ENCODE measurements at regions not wholly inside any gene's neighbourhood (a gene's known extent, or its start where the extent isn't known, plus 50 kb on each side); places are given as distances from the start of the nearest gene placed in this dataset.

DNA sequence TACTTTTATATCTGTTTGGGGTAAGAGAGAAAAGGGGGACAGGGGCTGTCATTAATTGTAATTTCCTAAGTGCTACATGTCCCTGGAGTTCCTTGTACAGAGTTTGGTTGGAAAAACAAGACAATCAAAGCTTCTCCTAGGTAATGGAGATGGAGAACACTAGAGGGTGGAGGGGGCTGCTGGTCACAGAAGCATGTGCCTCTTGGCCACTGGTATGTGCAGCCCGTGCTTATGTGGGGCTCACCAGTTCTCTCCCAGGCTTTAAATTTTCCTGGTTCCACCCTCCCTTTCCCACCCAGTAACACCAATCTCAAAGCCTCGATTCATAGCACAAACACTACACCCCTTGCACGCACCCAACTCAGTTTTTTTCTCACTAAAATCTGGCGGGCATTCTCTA is 165.6 kb downstream of the SAMD5 start:
- Mint-ChIP-seq H3K9me3 (peaks cover 7% of the 10 kb centered on the region), H3K4me1 (ENCODE audit: low read depth) (no peaks in the 10 kb centered on the region), H3K27me3 (no peaks in the 10 kb centered on the region), H3K36me3 (ENCODE audit: low read depth) (no peaks in the 10 kb centered on the region), H3K4me3 (no peak overlapping the region), H3K27ac (no peak overlapping the region)
- Histone ChIP-seq H3K4me1 (ENCODE audit: insufficient read depth, low read length) (no peaks in the 10 kb centered on the region), H3K27ac (ENCODE audit: low read depth in 1 of 2, low read length in 2 of 2) (no peak overlapping the region), H3K27me3 (ENCODE audit: control insufficient read depth in 1 of 2, insufficient read depth in 2 of 2, low read length in 2 of 2) (no peaks in the 10 kb centered on the region), H3K4me3 (ENCODE audit: low read length) (no peak overlapping the region), H3K9me3 (ENCODE audit: control insufficient read depth in 1 of 2, insufficient read depth in 1 of 2, low read length in 2 of 2) (peaks cover 0 to 4% of the 10 kb centered on the region in 2 experiments), H3K36me3 (ENCODE audit: insufficient read depth, low read length) (no peaks in the 10 kb centered on the region)
- intact Hi-C loops (cut with DNase I, micrococcal nuclease) = no loop called here
- POLR2A ChIA-PET = no interaction called here
- no peak for ATAC-seq (ENCODE audit: poor library complexity)
- CTCF ChIA-PET = no interaction called here
- TF ChIP-seq, protein P1, sequence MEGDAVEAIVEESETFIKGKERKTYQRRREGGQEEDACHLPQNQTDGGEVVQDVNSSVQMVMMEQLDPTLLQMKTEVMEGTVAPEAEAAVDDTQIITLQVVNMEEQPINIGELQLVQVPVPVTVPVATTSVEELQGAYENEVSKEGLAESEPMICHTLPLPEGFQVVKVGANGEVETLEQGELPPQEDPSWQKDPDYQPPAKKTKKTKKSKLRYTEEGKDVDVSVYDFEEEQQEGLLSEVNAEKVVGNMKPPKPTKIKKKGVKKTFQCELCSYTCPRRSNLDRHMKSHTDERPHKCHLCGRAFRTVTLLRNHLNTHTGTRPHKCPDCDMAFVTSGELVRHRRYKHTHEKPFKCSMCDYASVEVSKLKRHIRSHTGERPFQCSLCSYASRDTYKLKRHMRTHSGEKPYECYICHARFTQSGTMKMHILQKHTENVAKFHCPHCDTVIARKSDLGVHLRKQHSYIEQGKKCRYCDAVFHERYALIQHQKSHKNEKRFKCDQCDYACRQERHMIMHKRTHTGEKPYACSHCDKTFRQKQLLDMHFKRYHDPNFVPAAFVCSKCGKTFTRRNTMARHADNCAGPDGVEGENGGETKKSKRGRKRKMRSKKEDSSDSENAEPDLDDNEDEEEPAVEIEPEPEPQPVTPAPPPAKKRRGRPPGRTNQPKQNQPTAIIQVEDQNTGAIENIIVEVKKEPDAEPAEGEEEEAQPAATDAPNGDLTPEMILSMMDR (IDR thresholded peaks at IDR 0.05) = no peak
- no peak for DNase-seq

DNA sequence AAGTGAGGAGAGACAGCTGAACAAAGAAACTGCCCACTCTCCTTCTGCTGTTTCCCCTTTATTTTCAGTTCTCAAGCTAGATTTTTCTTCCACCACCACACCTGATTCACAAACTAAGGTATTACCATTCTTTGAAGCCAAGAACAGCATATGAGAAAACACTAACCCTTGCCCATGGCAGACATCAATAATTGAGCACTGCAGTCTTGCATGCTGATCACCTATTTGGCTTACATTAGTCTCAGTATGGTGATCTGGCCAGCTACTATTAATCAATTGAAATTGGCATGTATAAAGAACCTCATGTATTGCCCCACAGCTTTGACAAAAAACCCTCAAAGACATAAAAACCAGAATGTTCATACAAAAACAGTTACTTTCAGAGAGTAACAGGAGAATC is 166.3 kb downstream of the SAMD5 start:
- intact Hi-C loops (cut with DNase I, micrococcal nuclease) = no loop called here
- no peak overlapping the region for H3K4me3 Mint-ChIP-seq

DNA sequence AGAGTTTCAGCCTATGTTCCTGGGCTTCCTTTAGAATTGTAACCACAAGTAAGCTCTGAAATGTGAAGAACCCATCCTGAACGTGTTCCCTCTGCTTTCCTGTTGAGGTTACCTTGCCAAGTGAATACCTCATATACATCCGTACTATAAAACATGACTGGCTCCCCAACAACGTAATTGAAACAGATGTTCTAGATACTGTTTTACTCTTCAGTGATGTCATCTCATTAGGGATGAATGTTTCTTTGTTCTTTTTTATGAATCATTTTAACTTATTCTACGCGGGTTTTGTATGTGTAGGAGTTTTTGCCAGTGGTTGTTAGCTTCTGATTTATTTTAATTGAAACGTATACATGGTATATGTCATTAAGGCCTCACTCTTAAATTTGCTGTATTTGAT is 166.8 kb downstream of the SAMD5 start:
- Mint-ChIP-seq H3K36me3 (ENCODE audit: low read depth) (no peaks in the 10 kb centered on the region), H3K9me3 (peaks cover 5% of the 10 kb centered on the region), H3K27ac (no peak overlapping the region), H3K27me3 (no peaks in the 10 kb centered on the region), H3K4me1 (ENCODE audit: low read depth) (no peaks in the 10 kb centered on the region), H3K4me3 (no peak overlapping the region)
- intact Hi-C loops (cut with DNase I, micrococcal nuclease) = no loop called here
- Histone ChIP-seq H3K4me3 (ENCODE audit: low read length) (no peak overlapping the region), H3K27me3 (ENCODE audit: control insufficient read depth in 1 of 2, insufficient read depth in 2 of 2, low read length in 2 of 2) (no peaks in the 10 kb centered on the region), H3K36me3 (ENCODE audit: insufficient read depth, low read length) (no peaks in the 10 kb centered on the region), H3K4me1 (ENCODE audit: insufficient read depth, low read length) (no peaks in the 10 kb centered on the region), H3K27ac (ENCODE audit: low read depth in 1 of 2, low read length in 2 of 2) (no peak overlapping the region), H3K9me3 (ENCODE audit: control insufficient read depth in 1 of 2, insufficient read depth in 1 of 2, low read length in 2 of 2) (peaks cover 0 to 4% of the 10 kb centered on the region in 2 experiments)
- POLR2A ChIA-PET = no interaction called here
- TF ChIP-seq, protein P1 (IDR thresholded peaks at IDR 0.05) = no peak
- CTCF ChIA-PET = no interaction called here
- no peak for ATAC-seq (ENCODE audit: poor library complexity)
- DNase-seq = no peak

More for the DNA sequence above, 166.3 kb downstream of the SAMD5 start:
- Histone ChIP-seq H3K4me1 (ENCODE audit: insufficient read depth, low read length) (no peaks in the 10 kb centered on the region), H3K36me3 (ENCODE audit: insufficient read depth, low read length) (no peaks in the 10 kb centered on the region), H3K4me3 (ENCODE audit: low read length) (no peak overlapping the region), H3K27ac (ENCODE audit: low read depth in 1 of 2, low read length in 2 of 2) (no peak overlapping the region), H3K27me3 (ENCODE audit: control insufficient read depth in 1 of 2, insufficient read depth in 2 of 2, low read length in 2 of 2) (no peaks in the 10 kb centered on the region), H3K9me3 (ENCODE audit: control insufficient read depth in 1 of 2, insufficient read depth in 1 of 2, low read length in 2 of 2) (peaks cover 0 to 4% of the 10 kb centered on the region in 2 experiments)
- Mint-ChIP-seq H3K9me3 (peaks cover 5% of the 10 kb centered on the region), H3K27me3 (no peaks in the 10 kb centered on the region), H3K4me1 (ENCODE audit: low read depth) (no peaks in the 10 kb centered on the region), H3K36me3 (ENCODE audit: low read depth) (no peaks in the 10 kb centered on the region), H3K27ac (no peak overlapping the region)
- POLR2A ChIA-PET = no interaction called here
- DNase-seq (no peak), ATAC-seq (ENCODE audit: poor library complexity) (no peak)
- TF ChIP-seq, protein P1 (IDR thresholded peaks at IDR 0.05) = no peak
- CTCF ChIA-PET = no interaction called here

Data from CD4-positive, alpha-beta T cell (primary cell).